T-cell (primary cell): ENCODE measurements at regions not wholly inside any gene's neighbourhood (a gene's known extent, or its start where the extent isn't known, plus 50 kb on each side); places are given as distances from the start of the nearest gene placed in this dataset.

ENCODE experiments used
- ATAC-seq, 4 experiments: fragments of 200-7000 bp in 3 of 4; fragments of 150-1000 bp in 1 of 4; cut with Tn5 transposase; replicated peaks in 1 of 4; 1 replicate in 3 of 4; 2 replicates in 1 of 4; pipeline ENCODE4 v1.10.0; 2021; ENCODE audit warnings: moderate library complexity in 3 of 4, mild to moderate bottlenecking in 2 of 4, moderate number of reproducible peaks in 1 of 4
- CTCF ChIA-PET, 2 donors: fragments of 300-600 bp; sonication (Branson Sonifier 250); formaldehyde crosslinking; loops; one replicate each; lab custom pipeline; 2022; ENCODE audit warnings: antibody characterized with exemption in 2 of 2; lab: Charles Lee
- POLR2A ChIA-PET, 2 donors: fragments of 300-600 bp; sonication (Branson Sonifier 250); formaldehyde crosslinking; loops; one replicate each; lab custom pipeline; 2022; ENCODE audit warnings: antibody characterized with exemption in 2 of 2; lab: Charles Lee
- DNase-seq, 35 experiments: peaks; one replicate each; pipeline versions ENCODE4 v3.0.0 to v3.0.0-alpha.2; 2013 to 2023
- H3K27ac ChIP-seq: one replicate; pipeline ENCODE4 v1.5.1; 2013; ENCODE audit warnings: low read length
- H3K27me3 ChIP-seq, 2 experiments: replicated peaks in 1 of 2; 1 replicate in 1 of 2; 2 replicates in 1 of 2; pipeline versions ENCODE4 v1.6.1 to v1.7.0; 2013; ENCODE audit warnings: low read length in 1 of 2, mixed read lengths in 1 of 2; ENCODE audit not compliant: control insufficient read depth in 2 of 2, insufficient read depth in 2 of 2; ENCODE audit errors: extremely low read depth in 1 of 2
- H3K36me3 ChIP-seq, 2 donors: 1 replicate in 1 of 2; 2 replicates in 1 of 2; pipeline versions ENCODE4 v1.6.1 to v1.7.0; 2013; ENCODE audit warnings: low read length in 1 of 2; ENCODE audit not compliant: control insufficient read depth in 2 of 2, insufficient read depth in 1 of 2; ENCODE audit errors: extremely low read depth in 1 of 2
- H3K4me1 ChIP-seq, 2 experiments: 1 replicate in 1 of 2; 2 replicates in 1 of 2; pipeline versions ENCODE4 v1.6.1 to v1.7.0; 2013; ENCODE audit warnings: low read length in 2 of 2, mixed read lengths in 1 of 2; ENCODE audit not compliant: insufficient read depth in 2 of 2, control insufficient read depth in 1 of 2; ENCODE audit errors: extremely low read depth in 1 of 2
- H3K4me3 ChIP-seq, 2 donors: 1 replicate in 1 of 2; 2 replicates in 1 of 2; pipeline versions ENCODE4 v1.5.1 to v1.7.0; 2013; ENCODE audit warnings: mild to moderate bottlenecking in 2 of 2, low read length in 1 of 2, moderate library complexity in 1 of 2; ENCODE audit not compliant: control insufficient read depth in 1 of 2; ENCODE audit errors: extremely low read depth in 1 of 2
- H3K9me3 ChIP-seq: 2 replicates; pipeline ENCODE4 v1.7.0; 2013
- H3K27ac Mint-ChIP-seq, 2 donors: one replicate each; pipeline ENCODE4 v1.8.0; 2020 to 2021; ENCODE audit warnings: mild to moderate bottlenecking in 2 of 2, mixed read lengths in 2 of 2
- H3K27me3 Mint-ChIP-seq, 2 donors: one replicate each; pipeline ENCODE4 v1.8.0; 2021 to 2022; ENCODE audit warnings: mixed read lengths in 2 of 2
- H3K36me3 Mint-ChIP-seq: one replicate; pipeline ENCODE4 v1.8.0; 2021; ENCODE audit warnings: mixed read lengths
- H3K4me1 Mint-ChIP-seq, 3 donors: one replicate each; pipeline ENCODE4 v1.8.0; 2020 to 2022; ENCODE audit warnings: mixed read lengths in 3 of 3, mild to moderate bottlenecking in 1 of 3
- H3K4me3 Mint-ChIP-seq, 3 donors: one replicate each; pipeline ENCODE4 v1.8.0; 2020 to 2022; ENCODE audit warnings: mild to moderate bottlenecking in 3 of 3, mixed read lengths in 3 of 3, moderate library complexity in 3 of 3
- H3K9me3 Mint-ChIP-seq, 3 donors: one replicate each; pipeline ENCODE4 v1.8.0; 2020 to 2022; ENCODE audit warnings: mixed read lengths in 3 of 3
- WGBS: methylation state at CpG from one replicate; pipeline ENCODE4 v1.1.5; 2013; ENCODE audit warnings: missing lambda C conversion rate; ENCODE audit not compliant: insufficient coverage; 5-methylcytosine and 5-hydroxymethylcytosine counted together

GRCh38 chr16:62503073-62503472 lies 466.8 kb upstream of the CDH8 start:
- no CpG with 5 or more reads among the region's 3 CpGs for WGBS
- peaks cover 14 to 47% (median 22%) of the 10 kb centered on the region in 3 donors for H3K9me3 Mint-ChIP-seq
- Histone ChIP-seq H3K36me3 (no peaks in the 10 kb centered on the region), H3K4me1 (no peaks in the 10 kb centered on the region), H3K4me3 (no peak overlapping the region), H3K27ac (no peak overlapping the region), H3K9me3 (no peaks in the 10 kb centered on the region), H3K27me3 (no peaks in the 10 kb centered on the region)
- H3K27me3 Mint-ChIP-seq = no peaks in the 10 kb centered on the region
- H3K36me3 Mint-ChIP-seq = no peaks in the 10 kb centered on the region
- H3K4me3 Mint-ChIP-seq = no peak overlapping the region
- H3K27ac Mint-ChIP-seq = no peak overlapping the region
- no peak for DNase-seq
- POLR2A ChIA-PET = no interaction called here
- ATAC-seq = no peak
- no peaks in the 10 kb centered on the region for H3K4me1 Mint-ChIP-seq
- CTCF ChIA-PET = no interaction called here

DNA sequence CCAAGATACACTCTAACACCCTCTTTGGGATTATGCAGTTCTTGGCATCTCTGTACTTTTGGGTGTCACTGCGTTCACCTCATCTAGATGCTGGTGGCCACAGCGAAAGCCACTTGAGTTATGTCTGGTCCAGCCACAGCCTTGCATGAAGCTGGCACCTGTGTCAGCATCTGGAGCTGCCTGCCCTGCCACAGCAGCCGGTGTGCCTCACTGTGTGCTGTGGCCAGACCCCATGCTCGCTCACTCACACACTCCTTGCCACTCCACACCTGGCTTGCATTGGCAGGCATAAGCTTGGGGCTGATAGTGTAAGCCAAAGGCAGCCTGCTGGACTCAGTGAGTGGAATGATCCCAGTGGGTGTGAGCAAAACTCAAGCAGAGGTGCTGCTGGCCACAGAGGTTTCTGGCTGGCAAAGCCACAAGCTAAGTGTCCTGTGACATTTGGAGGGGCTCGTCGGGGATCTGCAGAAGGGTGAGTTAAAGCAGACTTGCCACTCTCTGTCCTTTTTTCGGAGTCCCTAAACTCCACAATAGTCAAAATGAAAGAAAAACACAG lies 442.7 kb upstream of the CDH8 start:
- no peaks in the 10 kb centered on the region for H3K4me1 Mint-ChIP-seq

GRCh38 chr16:62477796-62478195 lies 441.6 kb upstream of the CDH8 start:
- ATAC-seq (no peak), DNase-seq (no peak)
- H3K36me3 Mint-ChIP-seq = no peaks in the 10 kb centered on the region
- no peaks in the 10 kb centered on the region for H3K27me3 ChIP-seq
- no peaks in the 10 kb centered on the region for H3K36me3 ChIP-seq
- no peak overlapping the region for H3K27ac Mint-ChIP-seq
- H3K27me3 Mint-ChIP-seq = no peaks in the 10 kb centered on the region
- no peaks in the 10 kb centered on the region for H3K4me1 Mint-ChIP-seq
- H3K4me3 ChIP-seq = no peak overlapping the region
- 87% methylated on average over 3 of the region's 3 CpGs for WGBS
- no peaks in the 10 kb centered on the region for H3K9me3 ChIP-seq
- ChIA-PET POLR2A (no interaction called here), CTCF (no interaction called here)
- no peak overlapping the region for H3K4me3 Mint-ChIP-seq
- H3K9me3 Mint-ChIP-seq = peaks cover 11 to 25% (median 12%) of the 10 kb centered on the region in 3 donors
- H3K27ac ChIP-seq = no peak overlapping the region
- no peaks in the 10 kb centered on the region for H3K4me1 ChIP-seq

More for the DNA sequence above, 442.7 kb upstream of the CDH8 start:
- Mint-ChIP-seq H3K4me3 (no peak overlapping the region), H3K9me3 (peaks cover 7 to 31% (median 13%) of the 10 kb centered on the region in 3 donors), H3K27ac (no peak overlapping the region), H3K36me3 (no peaks in the 10 kb centered on the region), H3K27me3 (no peaks in the 10 kb centered on the region)
- H3K9me3 ChIP-seq = no peaks in the 10 kb centered on the region
- H3K36me3 ChIP-seq = no peaks in the 10 kb centered on the region
- ChIA-PET CTCF (no interaction called here), POLR2A (no interaction called here)
- H3K27ac ChIP-seq = no peak overlapping the region
- H3K27me3 ChIP-seq = no peaks in the 10 kb centered on the region
- no peak overlapping the region for H3K4me3 ChIP-seq
- WGBS = 92% methylated on average over 3 of the region's 7 CpGs
- H3K4me1 ChIP-seq = no peaks in the 10 kb centered on the region
- DNase-seq (no peak), ATAC-seq (no peak)

DNA sequence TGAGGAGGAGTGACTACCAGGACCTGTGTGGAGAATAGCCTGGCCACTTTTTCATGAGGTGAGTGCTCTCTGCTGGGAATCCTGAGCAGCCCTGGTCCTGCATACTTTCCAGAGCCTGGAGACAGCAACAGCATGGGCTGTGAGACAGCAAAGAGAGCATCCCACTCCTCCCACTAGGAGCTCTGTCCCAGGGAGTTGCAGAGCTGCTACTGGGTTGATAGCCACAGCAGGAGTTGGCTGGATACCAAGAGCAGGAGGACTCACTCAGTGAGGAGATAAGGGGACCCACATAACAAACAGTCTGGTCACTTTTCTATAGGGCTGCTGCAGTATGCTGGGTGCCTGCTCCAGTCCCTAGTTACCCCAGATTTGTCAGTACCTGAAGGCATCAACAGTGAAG lies 439.3 kb upstream of the CDH8 start:
- Mint-ChIP-seq H3K9me3 (peaks cover 14 to 38% (median 23%) of the 10 kb centered on the region in 3 donors), H3K4me1 (no peaks in the 10 kb centered on the region), H3K27me3 (no peaks in the 10 kb centered on the region), H3K36me3 (no peaks in the 10 kb centered on the region), H3K4me3 (no peak overlapping the region), H3K27ac (no peak overlapping the region)
- ChIA-PET POLR2A (no interaction called here), CTCF (no interaction called here)
- Histone ChIP-seq H3K27ac (no peak overlapping the region), H3K9me3 (no peaks in the 10 kb centered on the region), H3K27me3 (no peaks in the 10 kb centered on the region), H3K4me1 (no peaks in the 10 kb centered on the region), H3K36me3 (no peaks in the 10 kb centered on the region), H3K4me3 (no peak overlapping the region)
- DNase-seq = no peak
- ATAC-seq = no peak

- H3K9me3 ChIP-seq = no peaks in the 10 kb centered on the region
- no peaks in the 10 kb centered on the region for H3K4me1 ChIP-seq
- DNase-seq (no peak), ATAC-seq (no peak)
- H3K9me3 Mint-ChIP-seq = peaks cover 23 to 45% (median 30%) of the 10 kb centered on the region in 3 donors
- no peak overlapping the region for H3K27ac ChIP-seq
- H3K36me3 Mint-ChIP-seq = no peaks in the 10 kb centered on the region
- no peaks in the 10 kb centered on the region for H3K4me1 Mint-ChIP-seq
- H3K36me3 ChIP-seq = no peaks in the 10 kb centered on the region
- no peak overlapping the region for H3K4me3 ChIP-seq
- H3K27me3 Mint-ChIP-seq = no peaks in the 10 kb centered on the region
- no peak overlapping the region for H3K4me3 Mint-ChIP-seq
- CTCF ChIA-PET = no interaction called here
- H3K27ac Mint-ChIP-seq = no peak overlapping the region
- POLR2A ChIA-PET = no interaction called here
- no peaks in the 10 kb centered on the region for H3K27me3 ChIP-seq
- WGBS = no CpG with 5 or more reads among the region's 2 CpGs
Observed at GRCh38 chr16:62462971-62463370, 426.7 kb upstream of the CDH8 start.

GRCh38 chr16:62450291-62450690 lies 414.1 kb upstream of the CDH8 start:
- peaks cover 8 to 52% (median 32%) of the 10 kb centered on the region in 3 donors for H3K9me3 Mint-ChIP-seq
- POLR2A ChIA-PET = no interaction called here
- H3K4me1 Mint-ChIP-seq = no peaks in the 10 kb centered on the region
- Histone ChIP-seq H3K27me3 (no peaks in the 10 kb centered on the region), H3K9me3 (peaks cover 2% of the 10 kb centered on the region), H3K27ac (no peak overlapping the region), H3K36me3 (no peaks in the 10 kb centered on the region), H3K4me3 (no peak overlapping the region), H3K4me1 (no peaks in the 10 kb centered on the region)
- no peak for DNase-seq
- H3K36me3 Mint-ChIP-seq = no peaks in the 10 kb centered on the region
- CTCF ChIA-PET = no interaction called here
- H3K4me3 Mint-ChIP-seq = no peak overlapping the region
- ATAC-seq = no peak
- WGBS = no CpG with 5 or more reads among the region's 5 CpGs
- no peak overlapping the region for H3K27ac Mint-ChIP-seq
- H3K27me3 Mint-ChIP-seq = no peaks in the 10 kb centered on the region

- H3K9me3 ChIP-seq = peaks cover 2% of the 10 kb centered on the region
- H3K9me3 Mint-ChIP-seq = peaks cover 10 to 43% (median 30%) of the 10 kb centered on the region in 3 donors
Observed at GRCh38 chr16:62445909-62446308, 409.7 kb upstream of the CDH8 start.

More at GRCh38 chr16:62445909-62446308, 409.7 kb upstream of the CDH8 start:
- Histone ChIP-seq H3K27me3 (no peaks in the 10 kb centered on the region), H3K4me1 (no peaks in the 10 kb centered on the region), H3K27ac (no peak overlapping the region), H3K36me3 (no peaks in the 10 kb centered on the region), H3K4me3 (no peak overlapping the region)
- no peaks in the 10 kb centered on the region for H3K27me3 Mint-ChIP-seq
- WGBS = 80% methylated on average over 1 of the region's 2 CpGs
- no peak for DNase-seq
- ChIA-PET CTCF (no interaction called here), POLR2A (no interaction called here)
- ATAC-seq = no peak
- no peak overlapping the region for H3K27ac Mint-ChIP-seq
- H3K36me3 Mint-ChIP-seq = no peaks in the 10 kb centered on the region
- H3K4me3 Mint-ChIP-seq = no peak overlapping the region
- H3K4me1 Mint-ChIP-seq = no peaks in the 10 kb centered on the region
